Bronchial epithelial cell (primary cell): ENCODE measurements at regions not wholly inside any gene's neighbourhood (a gene's known extent, or its start where the extent isn't known, plus 50 kb on each side); places are given as distances from the start of the nearest gene placed in this dataset.
"Not testable (repeated sequence)": the region's sequence is repeated elsewhere in the genome, so short reads cannot be mapped to it uniquely, and the experiment has no call there.

Experiments used
- DNase-seq: peaks from one replicate; pipeline ENCODE4 v3.0.0-alpha.2; 2010; ENCODE audit warnings: low read depth
- FAIRE-seq: peaks from 2 replicates; lab custom pipeline; 2011; peaks lifted over from hg19 to GRCh38; lab: Jason Lieb, UNC
- H3K27me3 ChIP-seq: 2 replicates; pipeline ENCODE4 v1.5.1; 2011; ENCODE audit warnings: low read length; ENCODE audit not compliant: control insufficient read depth, insufficient read depth
- H3K36me3 ChIP-seq: 2 replicates; pipeline ENCODE4 v1.5.1; 2011; ENCODE audit warnings: low read length; ENCODE audit not compliant: control insufficient read depth, insufficient read depth
- H3K4me3 ChIP-seq: 2 replicates; pipeline ENCODE4 v1.5.1; 2011; ENCODE audit warnings: mild to moderate bottlenecking, low read depth, low read length, control low read depth

DNA sequence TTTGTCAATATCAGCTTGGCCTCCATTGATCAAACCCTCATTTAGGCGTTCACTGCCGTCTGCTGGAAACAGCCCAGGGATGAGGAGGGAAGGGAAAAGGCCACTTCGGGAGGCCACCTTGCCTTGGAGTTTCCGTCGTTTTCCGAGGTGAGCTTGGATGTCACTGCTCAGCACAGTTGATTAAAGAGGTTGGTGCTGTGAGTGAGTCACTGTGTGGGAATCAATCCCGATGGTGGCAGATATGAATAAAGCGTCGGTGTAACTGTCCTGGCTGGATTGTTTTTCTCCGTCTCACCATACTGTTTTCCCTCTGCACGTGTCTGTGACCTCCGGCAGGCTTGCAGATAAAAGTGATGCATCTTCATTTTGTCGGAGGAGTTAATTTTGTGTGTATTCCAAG, 148.1 kb downstream of the NPIPA7 start:
- FAIRE-seq, H3K27me3 ChIP-seq, H3K4me3 ChIP-seq, DNase-seq, H3K36me3 ChIP-seq: not testable (repeated sequence)

DNA sequence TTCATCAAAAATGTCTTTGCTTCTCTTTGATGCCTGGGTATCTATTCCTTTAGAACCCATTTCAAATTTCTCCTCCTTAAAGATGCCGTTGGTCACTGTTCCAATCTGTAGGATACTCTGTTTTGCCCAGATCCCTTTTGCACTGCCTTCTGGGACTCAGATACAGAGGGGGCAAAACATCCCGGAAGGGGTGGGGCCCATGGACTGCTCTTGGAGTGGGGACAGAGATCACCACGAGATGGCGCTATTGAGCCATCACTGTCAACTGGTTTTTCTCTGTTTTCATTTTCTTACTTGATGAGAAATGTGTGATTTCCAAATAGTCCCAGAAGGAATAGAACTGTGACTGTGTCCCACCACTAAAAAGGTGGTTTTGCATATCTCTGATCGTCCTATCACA, 151.8 kb downstream of the NPIPA7 start:
- not testable (repeated sequence) for H3K4me3 ChIP-seq, DNase-seq, H3K36me3 ChIP-seq, H3K27me3 ChIP-seq, FAIRE-seq

DNA sequence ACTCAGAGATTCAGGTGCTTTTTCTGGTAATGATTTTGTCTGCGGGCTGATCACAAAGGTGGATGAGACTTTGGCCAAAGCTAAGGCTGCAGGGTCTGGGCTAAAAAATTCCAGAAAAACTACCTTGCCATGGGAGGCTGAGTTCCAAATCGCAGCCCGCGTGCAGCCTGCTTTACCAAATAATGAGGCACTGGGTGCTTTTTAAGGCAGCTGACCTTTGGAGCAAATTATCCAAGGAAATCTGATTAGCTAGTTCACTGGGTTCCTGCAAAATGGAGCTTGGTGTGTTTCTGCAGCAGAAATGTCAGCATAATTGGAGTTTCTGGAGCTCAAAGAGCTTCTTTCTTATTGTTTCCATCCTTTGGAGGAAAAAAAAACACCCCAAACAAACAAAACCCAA, 156.6 kb downstream of the NPIPA7 start:
- H3K36me3 ChIP-seq, DNase-seq, H3K27me3 ChIP-seq, H3K4me3 ChIP-seq, FAIRE-seq: not testable (repeated sequence)

DNA sequence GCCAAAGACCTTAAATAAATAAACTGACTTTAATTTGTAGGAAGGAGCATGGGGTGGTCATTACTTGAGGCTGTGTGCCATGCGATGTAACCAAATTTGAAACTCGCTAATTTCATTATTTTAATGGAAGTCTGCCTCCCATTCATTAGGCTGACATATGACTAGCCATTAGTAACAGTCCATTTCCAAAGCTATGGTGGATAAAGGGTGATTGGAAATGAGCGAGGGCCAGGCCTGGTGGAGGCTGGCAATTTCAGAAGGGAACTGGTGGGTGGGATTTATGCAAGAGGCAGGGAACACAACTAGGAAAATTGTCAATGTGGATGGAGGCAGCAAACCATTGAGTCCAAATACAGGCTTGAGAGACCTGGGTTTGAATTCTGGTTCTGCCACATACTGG, 157.2 kb downstream of the NPIPA7 start:
- not testable (repeated sequence) for FAIRE-seq, DNase-seq, H3K4me3 ChIP-seq, H3K27me3 ChIP-seq, H3K36me3 ChIP-seq

DNA sequence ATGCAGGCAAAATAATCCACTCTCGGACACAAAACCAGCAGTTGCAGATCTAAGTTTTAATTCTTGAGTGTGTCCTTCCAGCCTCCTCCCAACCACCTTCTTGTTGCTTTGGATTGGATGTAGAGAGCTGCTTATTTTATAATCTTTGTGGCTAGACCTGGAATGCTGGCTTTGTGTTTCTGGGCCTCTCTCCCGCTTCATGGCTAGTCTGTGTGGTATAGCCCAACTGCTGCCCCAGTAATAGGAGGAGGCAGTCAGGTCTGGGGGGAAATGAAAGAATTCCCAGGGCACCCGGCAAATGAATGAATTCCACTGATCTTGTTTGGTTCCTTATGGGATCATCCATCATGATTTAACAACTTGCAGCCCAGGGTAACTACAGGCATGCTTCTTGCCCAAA, 170.8 kb downstream of the NPIPA7 start:
- H3K27me3 ChIP-seq, DNase-seq: not testable (repeated sequence)
- FAIRE-seq: peak; percentile 92

DNA sequence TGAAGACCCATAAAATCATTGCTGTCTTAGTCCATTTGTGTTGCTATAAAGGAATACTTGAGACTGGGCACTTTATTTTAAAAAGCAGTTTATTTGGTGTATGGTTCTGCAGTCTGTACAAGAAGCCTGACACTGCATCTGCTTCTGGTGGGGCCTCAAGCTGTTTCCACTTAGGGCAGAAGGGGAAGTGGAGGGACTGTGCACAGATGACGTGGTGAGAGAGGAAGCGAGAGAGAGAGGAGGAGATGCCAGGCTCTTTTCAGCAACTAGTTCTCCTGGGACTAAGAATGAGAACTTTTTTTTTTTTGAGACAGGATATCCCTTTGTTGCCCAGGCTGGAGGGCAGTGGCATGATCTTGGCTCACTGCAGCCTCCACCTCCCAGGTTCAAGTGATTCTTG, 171.9 kb downstream of the NPIPA7 start:
- not testable (repeated sequence) for DNase-seq, H3K36me3 ChIP-seq, FAIRE-seq, H3K4me3 ChIP-seq, H3K27me3 ChIP-seq

More for the DNA sequence above, 170.8 kb downstream of the NPIPA7 start:
- H3K36me3 ChIP-seq, H3K4me3 ChIP-seq: not testable (repeated sequence)

DNA sequence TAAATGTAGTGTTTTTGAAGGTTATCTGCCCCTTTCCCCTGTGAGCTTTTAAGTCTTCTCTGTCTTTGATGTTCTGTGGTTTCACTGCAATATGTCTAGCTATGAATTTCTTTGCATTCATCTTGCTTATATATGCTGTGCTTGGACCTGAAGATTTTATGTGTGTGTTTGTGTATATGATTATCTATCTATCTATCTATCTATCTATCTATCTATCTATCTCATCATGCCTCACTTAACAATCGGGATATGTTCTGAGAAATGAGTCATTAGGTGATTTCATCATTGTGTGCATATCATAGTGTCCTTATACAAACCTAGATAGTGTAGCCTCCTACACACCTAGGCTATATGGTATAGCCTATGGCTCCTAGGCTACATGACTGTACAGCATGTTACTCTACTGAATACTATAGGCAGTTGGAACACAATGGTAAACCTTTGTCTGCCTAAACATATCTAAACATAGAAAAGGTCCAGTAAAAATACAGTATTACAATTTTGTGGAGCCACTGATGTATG, 173.9 kb downstream of the NPIPA7 start:
- FAIRE-seq, H3K36me3 ChIP-seq, H3K4me3 ChIP-seq, DNase-seq, H3K27me3 ChIP-seq: not testable (repeated sequence)

DNA sequence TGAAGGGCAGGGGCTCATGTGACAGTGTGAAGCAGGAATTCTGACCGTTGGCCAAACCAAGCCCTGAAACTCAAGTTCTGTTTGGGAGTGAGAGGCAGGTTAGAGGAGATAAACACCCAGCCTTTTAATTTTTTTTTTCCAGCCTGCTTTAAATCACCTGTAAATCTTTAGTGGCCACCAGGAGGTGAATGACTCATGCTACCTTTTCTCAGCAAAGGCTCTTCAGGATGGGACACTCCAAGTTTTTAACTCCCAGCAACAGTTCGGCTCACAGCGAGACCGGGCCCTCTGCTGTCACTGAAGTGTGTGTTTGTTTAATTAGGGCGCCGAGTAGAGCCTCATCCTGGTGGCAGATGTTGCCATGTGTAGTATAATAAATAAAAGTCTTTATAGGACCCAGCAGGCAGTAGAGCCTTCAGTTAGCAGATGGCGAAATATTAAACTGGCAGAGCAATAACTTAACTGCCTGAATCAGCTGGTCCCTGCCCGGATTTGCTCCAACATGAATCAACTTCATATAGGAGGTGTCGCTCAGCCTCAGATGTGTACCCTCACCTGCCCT, 180.3 kb downstream of the NPIPA7 start:
- not testable (repeated sequence) for DNase-seq, H3K27me3 ChIP-seq, H3K36me3 ChIP-seq, H3K4me3 ChIP-seq, FAIRE-seq

DNA sequence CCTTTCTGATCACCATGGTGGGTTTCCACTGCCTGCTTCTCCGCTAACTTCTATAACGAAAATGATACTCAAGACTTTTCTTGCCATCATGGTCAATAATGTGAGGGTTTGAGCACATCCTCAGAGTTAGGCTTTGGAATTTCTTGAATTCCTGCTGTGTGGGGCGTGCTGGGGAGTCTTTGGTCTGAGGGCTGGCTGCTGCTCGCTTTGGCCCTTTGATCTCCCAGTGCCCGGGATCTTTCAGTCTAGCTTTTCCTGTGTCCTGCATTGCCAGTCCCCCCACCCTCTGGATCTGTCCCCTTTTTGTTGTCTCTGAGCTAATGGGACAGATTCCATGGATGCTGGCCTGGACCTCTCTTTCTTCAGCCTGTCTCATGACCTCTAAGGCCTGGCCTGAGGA, 182.6 kb downstream of the NPIPA7 start:
- H3K27me3 ChIP-seq, FAIRE-seq, DNase-seq, H3K4me3 ChIP-seq, H3K36me3 ChIP-seq: not testable (repeated sequence)

DNA sequence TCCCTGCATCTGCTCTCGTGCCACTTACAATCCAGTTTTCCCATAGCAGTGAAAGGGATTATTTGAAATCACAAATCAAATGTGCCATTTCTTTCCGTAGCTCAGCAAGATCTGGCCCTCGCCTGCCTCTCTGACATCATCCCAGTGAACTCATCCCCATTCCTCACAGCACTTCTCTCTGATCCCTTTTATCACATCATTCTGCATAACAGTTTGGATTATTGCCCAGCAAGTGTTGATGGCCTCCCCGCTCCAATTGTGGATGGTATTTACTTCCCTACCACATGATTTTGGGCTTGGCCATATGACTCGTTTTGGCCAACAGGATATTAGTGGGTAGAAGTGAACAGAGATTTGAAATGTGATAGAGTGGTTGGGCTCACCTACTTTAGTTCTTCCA, 185.0 kb downstream of the NPIPA7 start:
- H3K27me3 ChIP-seq, H3K36me3 ChIP-seq, DNase-seq, H3K4me3 ChIP-seq, FAIRE-seq: not testable (repeated sequence)

DNA sequence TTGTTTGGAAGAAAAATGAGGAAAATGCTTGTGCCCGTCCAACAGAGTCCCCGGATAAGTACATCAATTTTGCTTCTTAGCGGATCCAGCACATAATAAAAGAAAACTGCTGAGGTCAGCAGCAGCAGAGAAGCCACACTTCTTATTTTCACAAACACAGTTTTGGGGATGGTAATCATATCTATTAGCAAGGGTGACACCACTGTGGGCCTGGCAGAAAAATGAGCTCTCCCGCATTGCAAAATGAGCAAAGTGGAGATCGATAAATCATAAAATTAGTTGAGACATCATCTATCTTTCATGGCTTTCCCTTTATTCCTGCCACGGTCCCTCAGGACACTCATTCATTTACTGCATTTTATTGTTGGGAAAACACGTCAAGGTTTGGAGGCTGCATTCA, 186.4 kb downstream of the NPIPA7 start:
- H3K4me3 ChIP-seq, DNase-seq, H3K27me3 ChIP-seq, FAIRE-seq, H3K36me3 ChIP-seq: not testable (repeated sequence)

DNA sequence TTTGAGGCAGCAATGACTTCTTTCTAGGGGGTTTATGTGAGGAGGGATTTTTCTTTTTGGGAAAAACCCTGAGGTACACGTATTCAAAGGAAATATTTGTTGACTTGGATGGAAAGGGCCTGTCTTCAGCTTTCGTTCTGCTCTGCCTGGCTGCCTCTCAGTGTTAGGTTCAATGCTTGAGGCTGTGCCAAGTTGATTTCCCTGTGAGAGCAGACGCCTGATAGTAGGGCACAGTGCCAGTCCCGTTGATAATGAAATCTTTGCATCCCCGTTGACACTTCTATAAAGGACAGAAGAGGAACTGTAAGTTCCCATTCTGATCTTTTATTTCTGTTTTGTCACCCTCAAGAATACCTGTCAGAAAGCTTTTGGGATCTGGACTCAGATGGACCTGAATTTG, 191.1 kb downstream of the NPIPA7 start:
- not testable (repeated sequence) for FAIRE-seq, H3K36me3 ChIP-seq, H3K4me3 ChIP-seq

DNA sequence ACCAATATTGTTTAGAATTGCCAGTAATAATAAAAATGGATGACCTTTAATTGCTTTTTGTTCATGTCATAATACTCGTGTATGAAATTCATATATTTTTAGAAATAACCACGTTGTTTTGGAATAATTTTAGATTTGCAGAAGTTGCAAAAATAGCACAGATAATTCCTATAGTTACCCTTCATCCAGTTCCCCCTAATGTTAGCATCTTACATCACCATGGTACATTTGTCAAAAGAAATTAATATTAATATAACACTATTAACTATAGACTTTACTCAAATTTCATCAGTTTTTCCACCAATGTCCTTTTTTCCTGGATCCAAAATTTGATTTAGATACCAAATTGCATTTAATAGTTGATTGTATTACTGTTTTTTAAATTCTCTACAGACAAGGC, 191.9 kb downstream of the NPIPA7 start:
- FAIRE-seq, DNase-seq, H3K4me3 ChIP-seq, H3K27me3 ChIP-seq, H3K36me3 ChIP-seq: not testable (repeated sequence)

More for the DNA sequence above, 191.1 kb downstream of the NPIPA7 start:
- not testable (repeated sequence) for H3K27me3 ChIP-seq, DNase-seq

DNA sequence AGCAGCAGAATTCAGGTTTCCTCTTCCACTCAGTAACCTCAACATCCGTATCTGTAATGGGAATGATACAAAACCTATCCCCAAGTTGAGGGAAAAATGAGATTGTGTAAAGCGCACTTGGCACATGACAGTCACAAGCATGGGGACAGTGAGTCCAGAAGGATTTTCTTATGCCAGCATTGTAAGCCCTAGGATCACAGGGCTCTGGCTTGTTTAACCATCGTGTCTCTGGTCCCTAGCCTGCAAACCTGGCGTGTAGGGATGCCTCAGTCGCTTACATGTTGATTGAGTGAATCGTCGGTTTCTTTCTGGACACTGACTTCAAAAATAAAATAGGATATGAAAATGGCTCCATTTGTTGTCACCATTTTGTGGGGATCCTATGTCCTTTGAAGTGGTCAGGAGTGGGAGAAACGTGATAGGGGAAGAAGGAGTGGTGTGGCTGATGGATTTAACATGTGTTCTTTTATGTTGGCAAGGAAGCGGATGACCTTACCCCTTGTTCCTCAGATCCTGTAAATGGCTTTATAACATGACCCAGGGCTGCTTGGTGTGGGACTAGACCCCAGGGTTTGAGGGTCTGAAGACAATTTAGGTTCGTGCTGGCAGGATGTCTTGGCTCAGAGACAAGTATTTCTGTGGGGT, 193.3 kb downstream of the NPIPA7 start:
- not testable (repeated sequence) for H3K36me3 ChIP-seq, DNase-seq, H3K27me3 ChIP-seq, H3K4me3 ChIP-seq
- FAIRE-seq: peak; percentile 64

DNA sequence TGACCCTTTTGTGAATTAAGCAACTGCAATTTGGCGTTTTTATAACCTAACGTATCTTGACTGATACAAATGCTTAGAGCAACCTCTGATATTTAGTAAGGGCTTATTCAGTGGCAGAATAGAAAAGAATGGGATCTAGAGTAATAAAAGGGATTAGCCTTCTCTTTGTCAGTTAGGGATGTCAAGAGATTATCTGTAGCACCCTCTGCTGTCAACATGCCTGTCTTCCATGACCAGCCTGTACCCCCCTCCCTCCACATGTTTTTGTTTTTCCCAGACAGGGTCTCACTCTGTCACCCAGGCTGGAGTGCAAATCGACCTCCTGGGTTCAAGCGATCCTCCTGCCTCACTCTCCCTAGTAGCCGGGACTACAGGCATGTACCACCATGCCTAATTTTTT, 198.1 kb downstream of the NPIPA7 start:
- DNase-seq, FAIRE-seq: not testable (repeated sequence)

More for the DNA sequence above, 198.1 kb downstream of the NPIPA7 start:
- H3K4me3 ChIP-seq, H3K36me3 ChIP-seq, H3K27me3 ChIP-seq: not testable (repeated sequence)
